SK-MEL-5 (cell line): ENCODE measurements at regions not wholly inside any gene's neighbourhood (a gene's known extent, or its start where the extent isn't known, plus 50 kb on each side); places are given as distances from the start of the nearest gene placed in this dataset.

Experiments
- DNase-seq: peaks from one replicate; pipeline ENCODE4 v3.0.0-alpha.2; 2016; ENCODE audit warnings: low read depth, low spot score
- in situ Hi-C: cut with HindIII; loops from 2 replicates; pipeline ENCODE4 v1.10.0; 2016; ENCODE audit warnings: low sequenced_read_pairs, high pct_unique_total_duplicates, low pct_unique_long_range_greater_than_20kb

DNA sequence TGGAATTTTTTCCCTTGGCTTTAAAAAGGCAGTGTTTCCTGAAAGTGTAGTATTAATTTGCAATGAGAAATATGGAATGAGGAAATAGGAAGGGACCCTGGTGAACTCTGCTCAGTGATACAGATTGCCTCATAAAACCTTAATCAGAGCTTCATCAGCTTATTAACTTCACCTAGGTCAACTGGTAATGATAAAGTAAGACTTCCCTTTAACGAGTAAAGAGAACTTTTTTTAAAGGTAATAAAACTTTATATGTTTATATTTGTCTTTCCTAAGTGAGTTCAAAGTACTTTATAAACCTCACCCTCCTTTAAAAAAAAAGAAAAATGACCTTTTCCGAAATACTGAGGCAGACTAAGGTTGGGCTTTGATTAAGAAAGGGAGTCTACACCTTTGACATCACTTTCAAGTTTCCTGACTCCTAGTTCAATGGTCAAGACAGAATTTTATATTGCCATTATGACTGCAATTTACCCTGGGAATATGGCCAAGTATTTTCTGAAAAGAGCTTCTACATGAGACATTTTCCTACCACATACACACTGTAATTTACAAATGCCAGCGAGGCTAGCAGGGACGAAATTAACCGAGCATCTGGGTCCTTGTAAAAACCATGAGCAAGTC, 706.3 kb upstream of the TENM3 start:
- in situ Hi-C loops = no loop called here
- DNase-seq = no peak

DNA sequence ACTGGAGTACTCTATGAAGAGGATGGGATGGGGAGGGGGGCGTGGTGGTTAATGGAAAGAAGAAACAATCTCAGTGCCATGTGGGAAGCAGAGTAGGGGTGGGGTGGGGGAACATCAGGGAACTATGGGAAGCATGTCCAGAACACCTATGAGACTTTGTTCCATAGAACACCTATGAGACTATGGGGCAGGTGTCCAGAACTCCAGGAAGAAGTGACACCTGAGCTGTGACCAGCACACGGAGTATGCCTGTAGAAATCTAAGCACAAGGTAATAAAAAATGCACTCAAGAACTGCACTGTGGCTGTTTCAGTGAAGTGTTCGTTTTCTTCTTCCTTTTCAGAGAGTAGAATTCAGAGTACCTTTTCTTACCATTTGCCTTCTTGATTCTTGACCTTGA, 704.8 kb upstream of the TENM3 start:
- in situ Hi-C loops = no loop called here
- no peak for DNase-seq

DNA sequence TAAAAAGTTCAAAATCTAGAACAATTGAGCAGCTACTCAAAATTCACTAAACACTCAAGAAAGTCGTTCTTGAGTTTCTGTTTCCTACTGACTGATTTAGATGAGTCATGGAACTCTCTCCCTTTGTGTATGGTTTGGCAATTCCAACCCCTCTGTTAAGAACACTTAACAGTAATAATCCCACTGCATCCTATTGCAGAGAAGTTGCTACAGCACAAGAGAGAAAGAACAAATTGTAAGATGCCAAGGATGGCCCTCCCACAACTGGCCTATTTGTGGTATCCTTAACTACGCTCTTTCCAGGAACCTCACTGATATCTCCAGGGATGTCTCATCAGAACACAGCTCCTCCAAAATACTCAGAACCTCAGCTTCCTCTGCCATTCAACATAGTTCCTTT, 701.8 kb upstream of the TENM3 start:
- DNase-seq = no peak
- in situ Hi-C loops = no loop called here

DNA sequence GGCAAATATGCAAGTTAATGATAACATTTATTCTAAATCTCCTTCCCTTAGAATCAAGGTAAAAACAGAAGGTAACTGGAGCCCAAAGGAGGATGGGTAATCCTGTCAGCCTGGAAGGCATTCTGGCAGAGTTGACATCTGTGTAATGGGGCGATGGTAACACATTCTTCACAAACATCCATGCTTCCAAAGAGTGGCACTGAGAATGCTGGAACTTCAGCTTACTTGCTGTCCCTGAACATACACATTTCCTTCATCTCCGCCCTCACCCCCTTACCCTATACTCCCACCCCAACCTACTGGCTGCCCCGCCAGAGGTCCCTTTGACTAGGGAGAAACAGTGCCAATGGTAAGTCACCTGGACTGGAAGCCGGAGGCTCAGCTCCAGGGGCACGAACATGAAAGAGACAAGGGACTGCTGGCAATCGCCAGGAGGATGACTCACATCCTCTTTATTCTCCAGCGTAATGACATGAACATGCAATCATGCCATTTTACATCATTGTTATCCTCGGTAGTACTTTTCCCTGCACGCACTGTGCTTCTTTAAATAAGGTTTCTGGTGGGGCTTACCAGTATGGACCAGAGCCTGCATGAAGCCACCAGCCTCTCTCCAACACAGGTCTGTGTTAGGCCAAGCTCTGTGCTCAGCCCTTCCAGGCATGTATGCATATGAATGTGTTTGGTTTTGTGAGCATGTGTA, 694.2 kb upstream of the TENM3 start:
- DNase-seq = no peak
- in situ Hi-C loops = no loop called here

GRCh38 chr4:181549576-181550188, 693.5 kb upstream of the TENM3 start:
- in situ Hi-C loops = no loop called here
- no peak for DNase-seq

- no peak for DNase-seq
- in situ Hi-C loops = no loop called here
Measured at GRCh38 chr4:181550381-181550780, 692.8 kb upstream of the TENM3 start.

DNA sequence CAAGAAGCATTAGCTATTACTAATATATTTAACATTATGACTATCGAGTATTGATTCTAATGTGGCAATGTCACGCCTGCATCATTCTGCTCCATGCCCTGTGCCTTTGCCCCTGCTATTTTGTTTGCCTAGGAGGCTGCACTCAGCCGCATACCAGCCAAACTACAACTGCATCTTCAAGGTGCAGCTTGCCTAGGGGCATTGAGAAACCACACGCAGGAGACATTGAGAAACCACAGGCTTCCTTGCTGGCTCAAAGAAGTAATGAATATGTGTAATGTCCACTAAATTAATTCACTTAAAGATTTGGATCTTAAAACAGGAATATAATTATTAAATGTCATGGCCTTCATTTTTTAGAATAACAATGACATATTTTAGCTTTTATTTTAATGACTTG, 683.6 kb upstream of the TENM3 start:
- in situ Hi-C loops = no loop called here
- DNase-seq = no peak

- in situ Hi-C loops = no loop called here
- no peak for DNase-seq
Measured at GRCh38 chr4:181562399-181562798, 680.8 kb upstream of the TENM3 start.

GRCh38 chr4:181564625-181565024, 678.6 kb upstream of the TENM3 start:
- no peak for DNase-seq
- in situ Hi-C loops = no loop called here

DNA sequence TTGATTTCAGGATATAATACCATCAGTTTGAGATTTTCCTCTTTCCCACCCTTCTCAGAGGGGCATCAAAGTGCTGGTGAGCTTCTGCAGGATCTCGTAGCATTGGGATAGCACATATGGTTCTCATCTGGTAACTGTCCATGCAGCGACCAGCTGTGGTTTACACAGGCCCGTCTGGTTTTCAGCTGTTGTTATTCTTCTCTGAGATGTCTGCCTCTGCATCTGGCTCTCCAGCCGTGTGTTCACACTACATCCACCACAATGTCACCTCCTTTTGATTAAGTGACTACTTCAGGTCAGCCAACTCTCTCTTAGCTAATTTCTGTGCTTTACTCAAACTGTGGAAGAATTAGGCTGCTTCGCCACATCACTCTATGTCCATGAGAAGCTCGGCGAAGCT, 676.7 kb upstream of the TENM3 start:
- no peak for DNase-seq
- in situ Hi-C loops = no loop called here

DNA sequence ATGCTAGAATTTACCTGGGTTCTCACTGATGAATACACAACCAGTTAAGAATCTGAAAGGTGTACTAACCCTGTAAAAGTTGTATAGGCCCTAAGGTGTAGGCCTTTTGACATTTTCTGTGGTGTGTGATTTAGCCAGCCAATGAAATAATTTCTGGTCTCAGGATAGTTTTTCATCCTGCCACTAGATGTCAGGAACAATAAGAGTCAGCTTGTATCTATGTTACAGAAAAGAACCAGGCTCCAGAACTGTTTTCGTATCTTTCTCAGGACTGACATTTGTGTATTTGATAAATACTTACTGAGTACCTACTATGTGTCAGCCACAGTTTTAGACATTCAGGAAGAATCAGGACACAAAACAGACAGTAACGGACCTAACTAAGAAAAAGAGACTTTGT, 673.6 kb upstream of the TENM3 start:
- in situ Hi-C loops = no loop called here
- DNase-seq = peak; percentile 77

DNA sequence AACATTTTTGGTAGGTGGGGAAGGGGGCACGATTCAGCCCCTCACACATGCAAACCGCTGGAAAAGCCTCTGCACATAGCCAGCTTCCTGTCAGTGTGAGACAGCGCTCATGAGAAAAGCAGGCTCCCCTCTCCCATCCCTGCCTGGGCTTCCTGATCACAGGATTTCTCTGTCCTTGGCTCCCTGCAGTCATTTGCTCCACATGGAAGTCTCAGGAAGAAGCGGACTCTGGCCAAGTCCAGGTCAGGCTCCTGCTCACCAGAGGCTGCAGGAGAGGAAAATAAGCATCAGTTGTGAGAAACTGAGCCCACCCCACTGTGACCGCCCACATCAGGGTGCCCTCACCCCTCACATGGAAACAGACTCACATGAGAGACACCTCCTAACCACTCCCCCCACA, 664.3 kb upstream of the TENM3 start:
- in situ Hi-C loops = no loop called here
- DNase-seq = no peak

- no peak for DNase-seq
- in situ Hi-C loops = no loop called here
Measured at GRCh38 chr4:181579486-181579885, 663.7 kb upstream of the TENM3 start.

DNA sequence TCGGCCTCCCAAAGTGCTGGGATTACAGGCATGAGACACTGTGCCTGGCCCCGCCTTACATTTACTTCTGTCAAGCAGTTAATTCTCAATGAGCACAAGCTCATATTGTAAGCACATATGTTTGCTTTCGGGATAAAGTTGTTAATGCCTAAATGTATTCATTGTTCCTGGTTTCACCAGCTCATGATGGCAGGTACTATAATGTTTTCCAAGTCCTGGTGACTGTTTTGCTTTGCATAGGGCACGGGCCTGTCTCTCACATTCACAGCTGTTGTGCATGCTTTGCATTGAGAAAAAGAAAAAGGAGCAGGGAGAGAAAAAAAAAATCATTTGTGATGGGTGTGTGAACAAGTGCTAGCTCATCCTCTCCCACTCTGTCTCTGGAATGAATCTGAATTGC, 661.2 kb upstream of the TENM3 start:
- in situ Hi-C loops = no loop called here

GRCh38 chr4:181582595-181582994, 660.6 kb upstream of the TENM3 start:
- in situ Hi-C loops = no loop called here

More for the DNA sequence above, 661.2 kb upstream of the TENM3 start:
- DNase-seq = no peak

GRCh38 chr4:181588733-181589302, 654.4 kb upstream of the TENM3 start:
- in situ Hi-C loops = no loop called here
- no peak for DNase-seq

More at GRCh38 chr4:181582595-181582994, 660.6 kb upstream of the TENM3 start:
- DNase-seq = no peak

DNA sequence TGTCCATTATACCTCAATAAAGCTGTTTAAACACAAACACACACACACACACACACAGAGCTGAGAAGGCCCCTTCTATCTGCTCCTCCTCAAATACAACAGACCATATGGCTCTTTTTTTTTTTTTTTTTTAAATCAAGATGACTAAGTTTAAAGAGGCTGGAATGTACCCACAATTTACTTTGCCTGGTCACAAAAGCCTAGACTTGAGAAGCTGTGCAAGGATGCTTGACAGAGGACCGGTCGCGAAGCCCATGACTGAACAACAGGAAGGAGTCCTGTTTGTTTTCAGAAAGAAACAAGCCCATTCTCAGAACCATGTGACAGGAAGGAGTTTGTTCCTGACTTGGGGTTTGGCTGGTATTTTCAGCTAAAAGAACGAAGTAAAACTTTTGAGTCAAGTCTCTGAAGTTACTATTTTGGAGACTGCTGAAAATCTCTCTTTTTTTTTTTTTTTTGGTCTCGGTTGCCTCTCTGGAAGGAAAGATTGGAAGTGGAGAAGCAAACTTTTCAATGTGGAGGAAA, 650.9 kb upstream of the TENM3 start:
- no peak for DNase-seq

GRCh38 chr4:181593703-181594102, 649.5 kb upstream of the TENM3 start:
- in situ Hi-C loops = no loop called here
- DNase-seq = no peak

More for the DNA sequence above, 650.9 kb upstream of the TENM3 start:
- in situ Hi-C loops = no loop called here
